HG02610 (cell line): ENCODE measurements at regions not wholly inside any gene's neighbourhood (a gene's known extent, or its start where the extent isn't known, plus 50 kb on each side); places are given as distances from the start of the nearest gene placed in this dataset.
"Not testable (repeated sequence)": the region's sequence is repeated elsewhere in the genome, so short reads cannot be mapped to it uniquely, and the experiment has no call there.

ENCODE experiments used
- ATAC-seq: cut with Tn5 transposase; IDR thresholded peaks from one replicate; pipeline ENCODE4 v1.9.1; 2021; ENCODE audit warnings: mild to moderate bottlenecking, moderate library complexity; ENCODE audit not compliant: unreplicated experiment

GRCh38 chr2:43149482-43150107 lies 76.8 kb downstream of the ZFP36L2 start:
- ATAC-seq, result peak; percentile 41

GRCh38 chr2:43146083-43146482 lies 80.3 kb downstream of the ZFP36L2 start:
- ATAC-seq, result no peak

- no peak for ATAC-seq
Measured at GRCh38 chr2:43144263-43144662, 82.1 kb downstream of the ZFP36L2 start.

- ATAC-seq, result no peak
Measured at GRCh38 chr2:43143756-43144155, 82.7 kb downstream of the ZFP36L2 start.

- ATAC-seq, result no peak
Measured at GRCh38 chr2:43142921-43143438, 83.4 kb downstream of the ZFP36L2 start.

- ATAC-seq, result not testable (repeated sequence)
Measured at GRCh38 chr2:43141636-43142151, 84.7 kb downstream of the ZFP36L2 start.

GRCh38 chr2:43139996-43140621 lies 86.3 kb downstream of the ZFP36L2 start:
- ATAC-seq, result no peak

- no peak for ATAC-seq
Measured at GRCh38 chr2:43139501-43139900, 86.9 kb downstream of the ZFP36L2 start.

GRCh38 chr2:43138441-43138840 lies 88.0 kb downstream of the ZFP36L2 start:
- ATAC-seq, result no peak

GRCh38 chr2:43136876-43137275 lies 89.5 kb downstream of the ZFP36L2 start:
- ATAC-seq, result no peak

- no peak for ATAC-seq
Measured at GRCh38 chr2:43136011-43136799, 90.2 kb downstream of the ZFP36L2 start.

- no peak for ATAC-seq
Measured at GRCh38 chr2:43135583-43135982, 90.8 kb downstream of the ZFP36L2 start.

- ATAC-seq, result no peak
Measured at GRCh38 chr2:43134571-43134889, 91.9 kb downstream of the ZFP36L2 start.

- ATAC-seq, result no peak
Measured at GRCh38 chr2:43133708-43134570, 92.5 kb downstream of the ZFP36L2 start.

- ATAC-seq, result no peak
Measured at GRCh38 chr2:43133336-43133707, 93.1 kb downstream of the ZFP36L2 start.

GRCh38 chr2:43132683-43133301 lies 93.6 kb downstream of the ZFP36L2 start:
- ATAC-seq, result no peak

- no peak for ATAC-seq
Measured at GRCh38 chr2:43131890-43132682, 94.3 kb downstream of the ZFP36L2 start.

GRCh38 chr2:43131051-43131889 lies 95.1 kb downstream of the ZFP36L2 start:
- no peak for ATAC-seq

- no peak for ATAC-seq
Measured at GRCh38 chr2:43130548-43130875, 95.9 kb downstream of the ZFP36L2 start.
